GM21529 (cell line): ENCODE measurements at regions not wholly inside any gene's neighbourhood (a gene's known extent, or its start where the extent isn't known, plus 50 kb on each side); places are given as distances from the start of the nearest gene placed in this dataset.

Experiments
- ATAC-seq: cut with Tn5 transposase; IDR thresholded peaks from one replicate; pipeline ENCODE4 v1.9.1; 2021; ENCODE audit not compliant: unreplicated experiment

- ATAC-seq: no peak
Measured at GRCh38 chr3:182703233-182703632, 90.1 kb upstream of the ATP11B start.

GRCh38 chr3:182704926-182705325, 88.4 kb upstream of the ATP11B start:
- ATAC-seq: no peak

- ATAC-seq: no peak
Measured at GRCh38 chr3:182708810-182709209, 84.5 kb upstream of the ATP11B start.

GRCh38 chr3:182709306-182709705, 84.0 kb upstream of the ATP11B start:
- no peak for ATAC-seq

GRCh38 chr3:182710557-182711157, 82.6 kb upstream of the ATP11B start:
- peak; percentile 51 for ATAC-seq

- no peak for ATAC-seq
Measured at GRCh38 chr3:182711261-182711683, 82.0 kb upstream of the ATP11B start.

GRCh38 chr3:182711853-182712252, 81.5 kb upstream of the ATP11B start:
- ATAC-seq: no peak

- no peak for ATAC-seq
Measured at GRCh38 chr3:182713111-182713510, 80.2 kb upstream of the ATP11B start.

GRCh38 chr3:182713743-182714517, 79.4 kb upstream of the ATP11B start:
- peak; percentile 49 for ATAC-seq

- ATAC-seq: no peak
Measured at GRCh38 chr3:182715006-182715405, 78.3 kb upstream of the ATP11B start.

- peak; percentile 54 for ATAC-seq
Measured at GRCh38 chr3:182716114-182716688, 77.1 kb upstream of the ATP11B start.

- peak; percentile 81 for ATAC-seq
Measured at GRCh38 chr3:182717216-182717615, 76.1 kb upstream of the ATP11B start.

- no peak for ATAC-seq
Measured at GRCh38 chr3:182722907-182723306, 70.4 kb upstream of the ATP11B start.

GRCh38 chr3:182723596-182723995, 69.7 kb upstream of the ATP11B start:
- no peak for ATAC-seq

- no peak for ATAC-seq
Measured at GRCh38 chr3:182725372-182726251, 67.7 kb upstream of the ATP11B start.

- no peak for ATAC-seq
Measured at GRCh38 chr3:182726258-182727142, 66.8 kb upstream of the ATP11B start.

GRCh38 chr3:182728238-182728637, 65.1 kb upstream of the ATP11B start:
- no peak for ATAC-seq

GRCh38 chr3:182729903-182730674, 63.2 kb upstream of the ATP11B start:
- ATAC-seq: peak; percentile 83

- ATAC-seq: peak; percentile 3
Measured at GRCh38 chr3:182730675-182731042, 62.6 kb upstream of the ATP11B start.

GRCh38 chr3:182731764-182732163, 61.5 kb upstream of the ATP11B start:
- no peak for ATAC-seq
